GM12878 (cell line): ENCODE measurements at regions not wholly inside any gene's neighbourhood (a gene's known extent, or its start where the extent isn't known, plus 50 kb on each side); places are given as distances from the start of the nearest gene placed in this dataset.

ENCODE experiments used
- CEBPB ChIP-seq, 2 experiments: fragments of 150-350 bp in 1 of 2; IDR thresholded peaks; 2 replicates each; pipeline ENCODE4 v1.6.1; 2012 to 2014; ENCODE audit warnings: low read depth in 2 of 2, low read length in 2 of 2, borderline replicate concordance in 1 of 2, inconsistent platforms in 1 of 2
- CHD2 ChIP-seq: IDR thresholded peaks from 2 replicates; pipeline ENCODE4 v1.6.1; 2011; ENCODE audit warnings: low read depth, low read length, improper control_type of control experiment, borderline replicate concordance
- CTCF ChIP-seq, 3 experiments: IDR thresholded peaks in 2 of 3; conservative IDR thresholded peaks in 1 of 3; 2 replicates each; pipeline ENCODE4 v1.5.1; 2011; ENCODE audit warnings: low read depth in 3 of 3, low read length in 3 of 3, mild to moderate bottlenecking in 3 of 3, control low read depth in 2 of 3, moderate library complexity in 2 of 3, inconsistent platforms in 1 of 3, mixed read lengths in 1 of 3; ENCODE audit not compliant: control insufficient read depth in 2 of 3, insufficient read depth in 1 of 3; ENCODE audit errors: extremely low read depth in 1 of 3
- POLR2AphosphoS5 ChIP-seq: IDR thresholded peaks from 2 replicates; pipeline ENCODE4 v1.6.1; 2011; ENCODE audit warnings: mild to moderate bottlenecking, low read length, inconsistent platforms
- RB1 ChIP-seq: fragments of 450-650 bp; formaldehyde crosslinking; IDR thresholded peaks from 2 replicates; pipeline ENCODE4 v1.6.1; 2017; ENCODE audit warnings: mild to moderate bottlenecking, borderline replicate concordance
- SP1 ChIP-seq: IDR thresholded peaks from one replicate; pipeline ENCODE4 v1.6.1; 2011; ENCODE audit warnings: low read depth, low read length

GRCh38 chr3:178421069-178421468, 115.2 kb upstream of the KCNMB2 start:
- TF ChIP-seq CHD2 = no peak
- no peak for TF ChIP-seq POLR2AphosphoS5
- no peak for TF ChIP-seq CTCF (IDR thresholded peaks at IDR 0.05 in 2 of 3, conservative IDR thresholded peaks at IDR 0.05 in 1 of 3; ENCODE audit: control insufficient read depth in 2 of 3, extremely low read depth in 1 of 3, insufficient read depth in 1 of 3, low read depth in 3 of 3, low read length in 3 of 3)
- no peak for TF ChIP-seq CEBPB (IDR thresholded peaks at IDR 0.05; ENCODE audit: borderline replicate concordance in 1 of 2, low read depth in 2 of 2, low read length in 2 of 2)
- TF ChIP-seq SP1 = no peak
- TF ChIP-seq RB1 = no peak
